Mammary epithelial cell (primary cell): ENCODE measurements at regions not wholly inside any gene's neighbourhood (a gene's known extent, or its start where the extent isn't known, plus 50 kb on each side); places are given as distances from the start of the nearest gene placed in this dataset.
"Not testable (repeated sequence)": the region's sequence is repeated elsewhere in the genome, so short reads cannot be mapped to it uniquely, and the experiment has no call there.

Source experiments
- EZH2 ChIP-seq: IDR thresholded peaks from 2 replicates; pipeline ENCODE4 v1.6.1; 2012; ENCODE audit warnings: low read length, inconsistent platforms, borderline replicate concordance
- TF ChIP-seq, protein P1 (sequence below), 2 donors: IDR thresholded peaks in 1 of 2; conservative IDR thresholded peaks in 1 of 2; 2 replicates each; pipeline ENCODE4 v1.5.1; 2011 to 2012; ENCODE audit warnings: inconsistent platforms in 2 of 2, low read length in 2 of 2, mild to moderate bottlenecking in 2 of 2, control low read depth in 1 of 2, low read depth in 1 of 2; ENCODE audit not compliant: insufficient read depth in 1 of 2; ENCODE audit errors: extremely low read depth in 1 of 2

GRCh38 chr16:33712851-33713709 is 253.7 kb downstream of the TP53TG3F start:
- TF ChIP-seq, protein P1, sequence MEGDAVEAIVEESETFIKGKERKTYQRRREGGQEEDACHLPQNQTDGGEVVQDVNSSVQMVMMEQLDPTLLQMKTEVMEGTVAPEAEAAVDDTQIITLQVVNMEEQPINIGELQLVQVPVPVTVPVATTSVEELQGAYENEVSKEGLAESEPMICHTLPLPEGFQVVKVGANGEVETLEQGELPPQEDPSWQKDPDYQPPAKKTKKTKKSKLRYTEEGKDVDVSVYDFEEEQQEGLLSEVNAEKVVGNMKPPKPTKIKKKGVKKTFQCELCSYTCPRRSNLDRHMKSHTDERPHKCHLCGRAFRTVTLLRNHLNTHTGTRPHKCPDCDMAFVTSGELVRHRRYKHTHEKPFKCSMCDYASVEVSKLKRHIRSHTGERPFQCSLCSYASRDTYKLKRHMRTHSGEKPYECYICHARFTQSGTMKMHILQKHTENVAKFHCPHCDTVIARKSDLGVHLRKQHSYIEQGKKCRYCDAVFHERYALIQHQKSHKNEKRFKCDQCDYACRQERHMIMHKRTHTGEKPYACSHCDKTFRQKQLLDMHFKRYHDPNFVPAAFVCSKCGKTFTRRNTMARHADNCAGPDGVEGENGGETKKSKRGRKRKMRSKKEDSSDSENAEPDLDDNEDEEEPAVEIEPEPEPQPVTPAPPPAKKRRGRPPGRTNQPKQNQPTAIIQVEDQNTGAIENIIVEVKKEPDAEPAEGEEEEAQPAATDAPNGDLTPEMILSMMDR (conservative IDR thresholded peaks at IDR 0.05 in 1 of 2, IDR thresholded peaks at IDR 0.05 in 1 of 2; ENCODE audit: extremely low read depth in 1 of 2, insufficient read depth in 1 of 2, low read depth in 1 of 2, low read length in 2 of 2), result not testable (repeated sequence)
- not testable (repeated sequence) for TF ChIP-seq EZH2
